ENCODE measurements at regions not wholly inside any gene's neighbourhood (a gene's known extent, or its start where the extent isn't known, plus 50 kb on each side); places are given as distances from the start of the nearest gene placed in this dataset.

- no peak for TF ChIP-seq GATA1 (IDR thresholded peaks at IDR 0.05; ENCODE audit: low read depth, low read length)
- TF ChIP-seq POLR2A (IDR thresholded peaks at IDR 0.05; ENCODE audit: low read length), result no peak
Observed at GRCh38 chr3:159607856-159608255, 380.8 kb upstream of the IL12A start.

GRCh38 chr3:159608311-159608710, 380.3 kb upstream of the IL12A start:
- TF ChIP-seq GATA1 (IDR thresholded peaks at IDR 0.05; ENCODE audit: low read depth, low read length), result no peak
- no peak for TF ChIP-seq POLR2A (IDR thresholded peaks at IDR 0.05; ENCODE audit: low read length)
- DNase-seq, result no peak

More at GRCh38 chr3:159607856-159608255, 380.8 kb upstream of the IL12A start:
- no peak for DNase-seq

GRCh38 chr3:159609625-159610024, 379.0 kb upstream of the IL12A start:
- DNase-seq, result no peak
- TF ChIP-seq POLR2A (IDR thresholded peaks at IDR 0.05; ENCODE audit: low read length) (no peak), GATA1 (IDR thresholded peaks at IDR 0.05; ENCODE audit: low read depth, low read length) (no peak)

- TF ChIP-seq POLR2A (IDR thresholded peaks at IDR 0.05; ENCODE audit: low read length) (no peak), GATA1 (IDR thresholded peaks at IDR 0.05; ENCODE audit: low read depth, low read length) (no peak)
- no peak for DNase-seq
Observed at GRCh38 chr3:159616234-159616825, 372.3 kb upstream of the IL12A start.

- TF ChIP-seq POLR2A (IDR thresholded peaks at IDR 0.05; ENCODE audit: low read length), result no peak
- TF ChIP-seq GATA1 (IDR thresholded peaks at IDR 0.05; ENCODE audit: low read depth, low read length), result no peak
Observed at GRCh38 chr3:159619341-159619885, 369.2 kb upstream of the IL12A start.

GRCh38 chr3:159620281-159620680, 368.4 kb upstream of the IL12A start:
- DNase-seq, result no peak
- TF ChIP-seq GATA1 (IDR thresholded peaks at IDR 0.05; ENCODE audit: low read depth, low read length) (no peak), POLR2A (IDR thresholded peaks at IDR 0.05; ENCODE audit: low read length) (no peak)

More at GRCh38 chr3:159619341-159619885, 369.2 kb upstream of the IL12A start:
- no peak for DNase-seq

- DNase-seq, result no peak
- no peak for TF ChIP-seq GATA1 (IDR thresholded peaks at IDR 0.05; ENCODE audit: low read depth, low read length)
- no peak for TF ChIP-seq POLR2A (IDR thresholded peaks at IDR 0.05; ENCODE audit: low read length)
Observed at GRCh38 chr3:159620873-159621272, 367.8 kb upstream of the IL12A start.

- TF ChIP-seq POLR2A (IDR thresholded peaks at IDR 0.05; ENCODE audit: low read length) (no peak), GATA1 (IDR thresholded peaks at IDR 0.05; ENCODE audit: low read depth, low read length) (no peak)
- DNase-seq, result no peak
Observed at GRCh38 chr3:159624616-159625015, 364.0 kb upstream of the IL12A start.

- TF ChIP-seq GATA1 (IDR thresholded peaks at IDR 0.05; ENCODE audit: low read depth, low read length), result no peak
- TF ChIP-seq POLR2A (IDR thresholded peaks at IDR 0.05; ENCODE audit: low read length), result no peak
- no peak for DNase-seq
Observed at GRCh38 chr3:159625594-159625993, 363.0 kb upstream of the IL12A start.

GRCh38 chr3:159626598-159626997, 362.0 kb upstream of the IL12A start:
- no peak for TF ChIP-seq POLR2A (IDR thresholded peaks at IDR 0.05; ENCODE audit: low read length)
- no peak for TF ChIP-seq GATA1 (IDR thresholded peaks at IDR 0.05; ENCODE audit: low read depth, low read length)
- DNase-seq, result no peak

- no peak for DNase-seq
- no peak for TF ChIP-seq GATA1 (IDR thresholded peaks at IDR 0.05; ENCODE audit: low read depth, low read length)
- TF ChIP-seq POLR2A (IDR thresholded peaks at IDR 0.05; ENCODE audit: low read length), result no peak
Observed at GRCh38 chr3:159627229-159627628, 361.4 kb upstream of the IL12A start.

GRCh38 chr3:159627634-159628033, 361.0 kb upstream of the IL12A start:
- no peak for DNase-seq
- TF ChIP-seq POLR2A (IDR thresholded peaks at IDR 0.05; ENCODE audit: low read length) (no peak), GATA1 (IDR thresholded peaks at IDR 0.05; ENCODE audit: low read depth, low read length) (no peak)

- TF ChIP-seq GATA1 (IDR thresholded peaks at IDR 0.05; ENCODE audit: low read depth, low read length), result no peak
- no peak for DNase-seq
Observed at GRCh38 chr3:159629329-159630084, 359.1 kb upstream of the IL12A start.

GRCh38 chr3:159631226-159631625, 357.4 kb upstream of the IL12A start:
- no peak for DNase-seq
- TF ChIP-seq GATA1 (IDR thresholded peaks at IDR 0.05; ENCODE audit: low read depth, low read length) (no peak), POLR2A (IDR thresholded peaks at IDR 0.05; ENCODE audit: low read length) (no peak)

GRCh38 chr3:159632128-159632527, 356.5 kb upstream of the IL12A start:
- no peak for TF ChIP-seq POLR2A (IDR thresholded peaks at IDR 0.05; ENCODE audit: low read length)
- no peak for TF ChIP-seq GATA1 (IDR thresholded peaks at IDR 0.05; ENCODE audit: low read depth, low read length)
- no peak for DNase-seq

Measured in erythroblast (primary cell).